DOHH2 (cell line): ENCODE measurements at regions not wholly inside any gene's neighbourhood (a gene's known extent, or its start where the extent isn't known, plus 50 kb on each side); places are given as distances from the start of the nearest gene placed in this dataset.

ENCODE experiments used
- H3F3A ChIP-seq: fragments of 200-600 bp; sonication (generic), shearing (Covaris generic); 2 replicates; pipeline ENCODE4 v1.6.0; 2016; ENCODE audit warnings: antibody characterized with exemption, mild to moderate bottlenecking; ENCODE audit not compliant: control insufficient read depth, insufficient read depth
- H3K27ac ChIP-seq: fragments of 200-600 bp; sonication (generic); 2 replicates; pipeline ENCODE4 v1.5.1; 2014; ENCODE audit warnings: low read depth, mild to moderate bottlenecking, low read length, moderate library complexity
- H3K27me3 ChIP-seq: fragments of 200-600 bp; sonication (generic); 2 replicates; pipeline ENCODE4 v1.6.1; 2014; ENCODE audit warnings: mild to moderate bottlenecking, low read length, mixed read lengths; ENCODE audit not compliant: control insufficient read depth
- H3K36me3 ChIP-seq: fragments of 200-600 bp; sonication (generic); 2 replicates; pipeline ENCODE4 v1.6.1; 2014; ENCODE audit warnings: mild to moderate bottlenecking, low read length, moderate library complexity, mixed read lengths; ENCODE audit not compliant: control insufficient read depth
- H3K4me1 ChIP-seq: fragments of 200-600 bp; sonication (generic); 2 replicates; pipeline ENCODE4 v1.6.1; 2014; ENCODE audit warnings: mild to moderate bottlenecking, low read length, mixed read lengths; ENCODE audit not compliant: control insufficient read depth
- H3K4me2 ChIP-seq: fragments of 200-600 bp; sonication (generic); 2 replicates; pipeline ENCODE4 v1.6.0; 2014; ENCODE audit warnings: mild to moderate bottlenecking, low read length, moderate library complexity
- H3K4me3 ChIP-seq: fragments of 200-600 bp; sonication (generic); 2 replicates; pipeline ENCODE4 v1.5.1; 2014; ENCODE audit warnings: mild to moderate bottlenecking, low read length, mixed read lengths
- H3K79me2 ChIP-seq: fragments of 200-600 bp; sonication (generic); 2 replicates; pipeline ENCODE4 v1.6.1; 2014; ENCODE audit warnings: mild to moderate bottlenecking, low read length, mixed read lengths; ENCODE audit not compliant: control insufficient read depth
- H3K9me2 ChIP-seq: fragments of 200-600 bp; sonication (generic); replicated peaks from 2 replicates; pipeline ENCODE4 v1.6.1; 2014; ENCODE audit warnings: mild to moderate bottlenecking, low read length, mixed read lengths; ENCODE audit not compliant: control insufficient read depth
- H3K9me3 ChIP-seq: fragments of 200-600 bp; sonication (generic); 2 replicates; pipeline ENCODE4 v1.6.1; 2014; ENCODE audit warnings: antibody characterized with exemption, low read length, mixed read lengths; ENCODE audit not compliant: control insufficient read depth, insufficient read depth
- H4K20me1 ChIP-seq: fragments of 200-600 bp; sonication (generic); 2 replicates; pipeline ENCODE4 v1.6.0; 2014; ENCODE audit warnings: low read depth, mild to moderate bottlenecking, antibody characterized with exemption, low read length, moderate library complexity; ENCODE audit not compliant: control insufficient read depth, insufficient read depth
- CTCF ChIP-seq: fragments of 200-600 bp; sonication (generic); IDR thresholded peaks from one replicate; pipeline ENCODE4 v1.5.1; 2014; ENCODE audit warnings: antibody characterized with exemption, mild to moderate bottlenecking, low read depth, low read length; ENCODE audit not compliant: poor library complexity, severe bottlenecking
- EZH2phosphoT487 ChIP-seq: fragments of 200-600 bp; sonication (generic); IDR thresholded peaks from 2 replicates; pipeline ENCODE4 v1.6.1; 2017; ENCODE audit warnings: borderline replicate concordance, mild to moderate bottlenecking, antibody characterized with exemption, low read length, moderate library complexity, mixed read lengths

- Histone ChIP-seq H3K36me3 (no peaks in the 10 kb centered on the region), H3K4me1 (no peaks in the 10 kb centered on the region), H3K79me2 (no peaks in the 10 kb centered on the region), H4K20me1 (no peaks in the 10 kb centered on the region), H3K9me2 (no peaks in the 10 kb centered on the region), H3K9me3 (no peaks in the 10 kb centered on the region), H3F3A (no peaks in the 10 kb centered on the region), H3K27ac (no peak overlapping the region), H3K4me2 (no peak overlapping the region), H3K27me3 (peaks cover 2% of the 10 kb centered on the region), H3K4me3 (no peak overlapping the region)
- TF ChIP-seq EZH2phosphoT487 (no peak), CTCF (no peak)
Observed at GRCh38 chr12:113612076-113612728, 140.5 kb upstream of the LHX5 start.

GRCh38 chr12:113611652-113612051 is 140.0 kb upstream of the LHX5 start:
- Histone ChIP-seq H3K4me1 (no peaks in the 10 kb centered on the region), H3K4me3 (no peak overlapping the region), H3K27me3 (peaks cover 2% of the 10 kb centered on the region), H3K4me2 (no peak overlapping the region), H3F3A (no peaks in the 10 kb centered on the region), H3K27ac (no peak overlapping the region), H3K79me2 (no peaks in the 10 kb centered on the region), H3K36me3 (no peaks in the 10 kb centered on the region), H4K20me1 (no peaks in the 10 kb centered on the region), H3K9me3 (no peaks in the 10 kb centered on the region), H3K9me2 (no peaks in the 10 kb centered on the region)
- TF ChIP-seq CTCF (no peak), EZH2phosphoT487 (no peak)

DNA sequence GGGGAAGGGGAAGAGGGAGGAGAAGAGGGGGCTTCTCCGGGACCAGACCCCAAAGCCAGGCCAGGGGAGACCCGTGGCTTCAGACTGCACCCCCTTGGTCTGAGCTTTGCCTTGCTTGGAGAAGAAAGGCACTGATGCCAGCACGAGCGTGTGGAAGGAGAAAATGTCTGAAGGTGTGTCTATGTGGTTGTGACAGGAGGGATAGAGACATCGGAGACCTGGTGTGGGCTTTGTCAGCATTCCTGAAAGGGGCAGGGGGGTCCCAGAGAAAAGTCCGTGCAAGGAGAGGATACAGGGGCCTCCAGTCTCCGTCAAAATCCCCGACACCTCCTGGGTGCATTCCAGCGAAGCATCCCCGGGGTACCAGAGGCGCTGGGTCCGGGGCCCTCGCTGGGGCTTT is 139.0 kb upstream of the LHX5 start:
- H3K4me3 ChIP-seq: no peak overlapping the region
- H3K79me2 ChIP-seq: no peaks in the 10 kb centered on the region
- no peak for TF ChIP-seq CTCF
- no peak for TF ChIP-seq EZH2phosphoT487
- H3K36me3 ChIP-seq: no peaks in the 10 kb centered on the region
- H3K4me1 ChIP-seq: no peaks in the 10 kb centered on the region
- no peaks in the 10 kb centered on the region for H3K9me2 ChIP-seq
- H4K20me1 ChIP-seq: no peaks in the 10 kb centered on the region
- H3K9me3 ChIP-seq: no peaks in the 10 kb centered on the region
- H3K4me2 ChIP-seq: no peak overlapping the region
- no peak overlapping the region for H3K27ac ChIP-seq
- no peaks in the 10 kb centered on the region for H3F3A ChIP-seq
- peaks cover 2% of the 10 kb centered on the region for H3K27me3 ChIP-seq
